HCT116 (cell line): ENCODE measurements at regions not wholly inside any gene's neighbourhood (a gene's known extent, or its start where the extent isn't known, plus 50 kb on each side); places are given as distances from the start of the nearest gene placed in this dataset.

Experiments used
- EGR1 ChIP-seq: IDR thresholded peaks from 2 replicates; pipeline ENCODE4 v1.6.1; 2012; ENCODE audit warnings: low read depth
- ELF1 ChIP-seq: IDR thresholded peaks from 2 replicates; pipeline ENCODE4 v1.6.1; 2012; ENCODE audit warnings: low read depth, borderline replicate concordance
- MAX ChIP-seq: IDR thresholded peaks from 2 replicates; pipeline ENCODE4 v1.6.1; 2012
- POLR2A ChIP-seq: IDR thresholded peaks from 2 replicates; pipeline ENCODE4 v1.7.0; 2011; ENCODE audit warnings: borderline replicate concordance; ENCODE audit not compliant: insufficient read depth, insufficient read length; ENCODE audit errors: extremely low read depth
- RAD21 ChIP-seq: IDR thresholded peaks from 2 replicates; pipeline ENCODE4 v1.6.1; 2012; ENCODE audit warnings: low read depth, mild to moderate bottlenecking
- TCF7L2 ChIP-seq: IDR thresholded peaks from 2 replicates; pipeline ENCODE4 v1.7.0; 2011; ENCODE audit warnings: borderline replicate concordance, inconsistent platforms; ENCODE audit not compliant: insufficient read depth, insufficient read length; ENCODE audit errors: extremely low read depth
- ZNF274 ChIP-seq: fragments of 200-500 bp; sonication (Bioruptor generic); IDR thresholded peaks from 2 replicates; pipeline ENCODE4 v1.6.1; 2014; ENCODE audit warnings: mild to moderate bottlenecking, low read depth, low read length, inconsistent platforms
- TF ChIP-seq, protein P1 (sequence below), 3 experiments: fragments of 200-600 bp in 1 of 3; sonication (generic) in 1 of 3; IDR thresholded peaks in 2 of 3; conservative IDR thresholded peaks in 1 of 3; 2 replicates each; pipeline ENCODE4 v1.5.1; 2012 to 2017; ENCODE audit warnings: low read depth in 2 of 3, low read length in 2 of 3, antibody characterized with exemption in 1 of 3, borderline replicate concordance in 1 of 3, control low read depth in 1 of 3, mild to moderate bottlenecking in 1 of 3, mixed read lengths in 1 of 3, mixed run types in 1 of 3, moderate library complexity in 1 of 3; ENCODE audit not compliant: insufficient read depth in 1 of 3
- TF ChIP-seq, protein P2 (sequence below): IDR thresholded peaks from 2 replicates; pipeline ENCODE4 v1.6.1; 2012; ENCODE audit warnings: low read depth

DNA sequence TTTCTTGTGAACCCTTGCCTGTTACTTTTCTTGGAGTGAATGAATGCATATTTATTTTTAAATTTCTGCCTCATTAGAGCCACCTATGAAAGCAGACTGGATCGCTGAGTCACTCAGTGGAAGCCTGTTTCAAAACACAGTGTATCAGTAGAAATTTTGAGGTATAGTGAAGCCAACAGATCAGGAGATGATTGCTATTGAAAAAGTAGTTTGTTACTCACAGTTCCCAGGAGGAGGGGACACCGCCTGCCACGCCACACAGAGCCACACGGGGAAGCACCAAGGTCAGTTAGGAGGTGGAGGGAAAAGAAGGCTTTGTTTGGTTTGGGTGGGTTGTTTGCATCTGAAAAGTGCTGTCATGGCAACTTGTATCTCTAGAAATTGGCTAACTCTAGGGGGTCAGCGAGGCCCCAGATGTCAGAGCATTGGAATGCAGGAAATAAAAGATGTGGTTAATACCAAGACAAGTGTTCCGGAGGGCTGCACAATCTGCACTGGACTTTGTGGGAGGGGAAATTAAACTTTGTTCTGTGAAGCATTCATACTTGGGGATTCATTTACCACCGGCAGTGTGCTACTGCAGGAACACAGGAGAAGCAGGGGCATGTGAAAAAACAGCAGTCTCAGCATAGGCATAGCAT is 106.4 kb upstream of the SDK1 start:
- TF ChIP-seq, protein P1, sequence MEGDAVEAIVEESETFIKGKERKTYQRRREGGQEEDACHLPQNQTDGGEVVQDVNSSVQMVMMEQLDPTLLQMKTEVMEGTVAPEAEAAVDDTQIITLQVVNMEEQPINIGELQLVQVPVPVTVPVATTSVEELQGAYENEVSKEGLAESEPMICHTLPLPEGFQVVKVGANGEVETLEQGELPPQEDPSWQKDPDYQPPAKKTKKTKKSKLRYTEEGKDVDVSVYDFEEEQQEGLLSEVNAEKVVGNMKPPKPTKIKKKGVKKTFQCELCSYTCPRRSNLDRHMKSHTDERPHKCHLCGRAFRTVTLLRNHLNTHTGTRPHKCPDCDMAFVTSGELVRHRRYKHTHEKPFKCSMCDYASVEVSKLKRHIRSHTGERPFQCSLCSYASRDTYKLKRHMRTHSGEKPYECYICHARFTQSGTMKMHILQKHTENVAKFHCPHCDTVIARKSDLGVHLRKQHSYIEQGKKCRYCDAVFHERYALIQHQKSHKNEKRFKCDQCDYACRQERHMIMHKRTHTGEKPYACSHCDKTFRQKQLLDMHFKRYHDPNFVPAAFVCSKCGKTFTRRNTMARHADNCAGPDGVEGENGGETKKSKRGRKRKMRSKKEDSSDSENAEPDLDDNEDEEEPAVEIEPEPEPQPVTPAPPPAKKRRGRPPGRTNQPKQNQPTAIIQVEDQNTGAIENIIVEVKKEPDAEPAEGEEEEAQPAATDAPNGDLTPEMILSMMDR (IDR thresholded peaks at IDR 0.05 in 2 of 3, conservative IDR thresholded peaks at IDR 0.05 in 1 of 3; ENCODE audit: borderline replicate concordance in 1 of 3, insufficient read depth in 1 of 3, low read depth in 2 of 3, low read length in 2 of 3) = peak in 2 of 3 experiments; percentile 35 to 43; a peak in 4 of 6 replicates
- TF ChIP-seq POLR2A = no peak
- no peak for TF ChIP-seq MAX
- TF ChIP-seq TCF7L2 = no peak
- TF ChIP-seq ZNF274 = no peak
- TF ChIP-seq EGR1 = no peak
- TF ChIP-seq ELF1 = no peak
- TF ChIP-seq, protein P2, sequence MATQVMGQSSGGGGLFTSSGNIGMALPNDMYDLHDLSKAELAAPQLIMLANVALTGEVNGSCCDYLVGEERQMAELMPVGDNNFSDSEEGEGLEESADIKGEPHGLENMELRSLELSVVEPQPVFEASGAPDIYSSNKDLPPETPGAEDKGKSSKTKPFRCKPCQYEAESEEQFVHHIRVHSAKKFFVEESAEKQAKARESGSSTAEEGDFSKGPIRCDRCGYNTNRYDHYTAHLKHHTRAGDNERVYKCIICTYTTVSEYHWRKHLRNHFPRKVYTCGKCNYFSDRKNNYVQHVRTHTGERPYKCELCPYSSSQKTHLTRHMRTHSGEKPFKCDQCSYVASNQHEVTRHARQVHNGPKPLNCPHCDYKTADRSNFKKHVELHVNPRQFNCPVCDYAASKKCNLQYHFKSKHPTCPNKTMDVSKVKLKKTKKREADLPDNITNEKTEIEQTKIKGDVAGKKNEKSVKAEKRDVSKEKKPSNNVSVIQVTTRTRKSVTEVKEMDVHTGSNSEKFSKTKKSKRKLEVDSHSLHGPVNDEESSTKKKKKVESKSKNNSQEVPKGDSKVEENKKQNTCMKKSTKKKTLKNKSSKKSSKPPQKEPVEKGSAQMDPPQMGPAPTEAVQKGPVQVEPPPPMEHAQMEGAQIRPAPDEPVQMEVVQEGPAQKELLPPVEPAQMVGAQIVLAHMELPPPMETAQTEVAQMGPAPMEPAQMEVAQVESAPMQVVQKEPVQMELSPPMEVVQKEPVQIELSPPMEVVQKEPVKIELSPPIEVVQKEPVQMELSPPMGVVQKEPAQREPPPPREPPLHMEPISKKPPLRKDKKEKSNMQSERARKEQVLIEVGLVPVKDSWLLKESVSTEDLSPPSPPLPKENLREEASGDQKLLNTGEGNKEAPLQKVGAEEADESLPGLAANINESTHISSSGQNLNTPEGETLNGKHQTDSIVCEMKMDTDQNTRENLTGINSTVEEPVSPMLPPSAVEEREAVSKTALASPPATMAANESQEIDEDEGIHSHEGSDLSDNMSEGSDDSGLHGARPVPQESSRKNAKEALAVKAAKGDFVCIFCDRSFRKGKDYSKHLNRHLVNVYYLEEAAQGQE = no peak
- TF ChIP-seq RAD21 = no peak
